ENCODE measurements at regions not wholly inside any gene's neighbourhood (a gene's known extent, or its start where the extent isn't known, plus 50 kb on each side); places are given as distances from the start of the nearest gene placed in this dataset.
A peak's percentile ranks its signal among the peaks of the same experiment; 100 is the strongest.

DNA sequence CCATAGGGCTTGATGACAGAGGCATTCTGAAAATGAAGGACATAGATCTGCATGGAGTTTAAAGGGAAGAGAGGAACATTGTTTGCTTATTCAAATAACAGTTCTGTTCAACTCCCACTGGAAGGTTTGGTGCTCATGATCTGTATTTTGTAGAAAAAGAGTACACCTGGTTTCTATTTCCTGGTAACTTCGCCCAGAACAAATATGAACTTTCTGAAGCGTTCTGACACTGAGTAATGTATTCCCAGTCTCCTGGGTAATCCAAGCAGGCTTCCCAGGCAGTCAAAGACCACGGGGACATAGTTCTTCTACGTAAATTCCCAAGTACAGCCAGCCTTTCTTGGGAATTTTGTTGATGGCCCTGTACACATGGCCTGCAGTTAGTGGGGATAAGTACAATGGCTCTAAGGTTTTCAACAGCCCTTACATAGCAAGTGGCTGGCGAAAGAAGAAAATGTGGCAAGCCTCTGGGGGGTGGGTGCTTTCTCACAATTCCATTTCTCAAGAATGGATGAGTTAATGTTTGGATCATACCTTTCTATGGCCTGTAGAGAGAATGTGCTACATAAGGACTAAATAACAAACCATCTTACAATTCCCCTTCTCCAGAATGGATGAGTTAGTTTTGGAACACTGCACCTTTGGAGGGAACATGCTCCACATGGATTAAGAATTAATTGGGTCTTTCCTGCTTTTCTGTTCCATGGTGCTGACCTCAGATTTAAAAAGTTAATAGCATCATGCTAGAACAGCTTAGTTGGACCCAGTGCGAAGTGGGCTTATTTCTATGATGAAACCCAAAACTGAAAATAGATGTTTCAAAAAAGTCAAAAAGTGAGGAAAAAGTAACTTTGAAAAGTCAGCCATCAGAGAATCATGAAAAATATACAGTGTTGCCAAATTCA, 52.7 kb downstream of the COL6A6 start:
- no peak for DNase-seq

DNA sequence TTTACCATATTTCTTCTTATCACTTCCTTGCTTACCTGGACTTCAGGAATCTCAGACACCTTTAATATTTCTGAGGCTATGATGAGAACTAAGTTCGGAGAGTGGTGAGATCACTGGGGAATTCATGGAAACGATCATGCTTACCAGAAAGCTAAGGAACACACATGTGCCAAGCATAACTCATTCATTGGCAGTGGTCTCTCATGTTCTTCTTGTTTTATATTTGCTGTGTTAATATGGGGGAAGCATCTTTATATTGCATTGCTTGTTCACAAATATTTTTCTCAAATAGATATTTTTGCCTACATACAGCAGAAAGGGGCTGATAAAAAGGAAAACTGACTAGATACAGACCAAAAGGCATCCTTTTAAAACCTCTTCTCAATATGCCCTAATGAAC, 55.8 kb downstream of the COL6A6 start:
- no peak for DNase-seq

DNA sequence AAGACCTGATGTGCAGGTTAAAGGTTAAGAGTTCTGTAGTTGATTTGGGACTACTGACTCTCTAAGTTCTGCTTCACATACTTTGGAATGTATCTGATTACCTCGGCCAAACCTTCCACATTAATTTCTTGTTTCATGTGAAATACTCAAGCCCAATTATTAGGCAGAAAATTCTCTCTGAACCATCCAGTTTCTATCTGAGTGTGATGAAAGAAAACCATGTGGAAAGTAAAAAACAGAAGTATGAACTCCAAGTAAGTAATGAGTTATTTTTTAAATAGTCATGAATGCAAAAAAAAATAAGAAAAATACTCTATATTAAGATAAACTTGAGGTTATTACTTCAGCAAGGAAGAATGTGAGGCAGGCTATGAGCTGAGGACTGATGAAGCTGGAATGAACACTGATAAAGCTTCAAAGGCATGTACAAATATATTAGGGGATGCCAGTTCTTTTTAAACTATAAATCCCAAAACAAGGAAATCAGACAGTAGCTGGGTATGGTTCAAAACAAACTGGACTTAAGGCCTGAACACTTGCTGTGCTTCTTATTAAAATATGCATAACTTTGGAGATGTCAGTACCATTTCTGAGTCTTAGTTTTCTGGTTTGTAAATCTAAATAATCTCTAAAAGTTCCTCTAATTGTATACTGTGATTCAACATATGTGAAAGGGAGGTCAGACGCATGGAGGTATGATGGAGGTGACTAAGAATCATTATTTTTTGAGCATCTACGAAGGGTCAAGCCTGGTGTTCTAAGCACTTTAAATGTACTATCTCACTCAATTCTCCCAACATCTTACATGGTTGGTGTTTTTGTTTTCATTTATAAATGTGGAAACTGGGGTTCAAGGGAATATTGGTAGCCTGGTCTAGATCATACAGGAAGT, 59.6 kb downstream of the COL6A6 start:
- peak; percentile 71 for DNase-seq

DNA sequence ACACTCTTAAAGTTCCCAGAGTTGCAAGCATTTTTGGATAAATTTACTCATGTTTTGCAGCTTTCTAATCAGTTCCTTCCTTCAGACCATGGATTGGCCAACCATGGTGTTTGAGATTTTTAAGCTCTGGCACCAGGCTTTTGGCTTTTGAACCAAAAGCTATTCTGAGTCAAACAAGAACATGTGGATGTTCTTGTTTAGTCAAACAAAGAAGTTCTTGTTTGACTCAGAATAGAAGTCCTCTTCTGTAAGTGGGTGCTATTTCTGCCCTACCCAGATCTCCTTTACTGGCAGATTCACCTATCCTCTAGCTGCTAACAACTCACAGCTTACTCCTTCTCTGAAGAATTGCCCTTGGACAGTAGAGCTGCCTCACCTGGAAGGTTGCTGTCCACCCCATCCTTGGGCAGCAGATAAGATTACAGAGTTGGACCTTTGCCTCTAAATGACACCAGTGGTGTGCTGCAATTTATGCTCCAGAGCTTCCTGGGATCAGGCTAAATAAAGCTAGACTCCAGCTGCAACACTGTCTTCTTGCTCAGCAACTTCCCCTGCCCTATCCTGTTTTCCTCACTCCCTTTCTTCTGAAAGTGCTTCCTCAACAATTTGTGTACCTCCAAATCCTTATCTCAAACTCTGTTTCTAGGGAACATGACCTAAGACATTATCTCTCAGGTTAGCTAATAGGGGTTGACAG, 65.6 kb downstream of the COL6A6 start:
- no peak for DNase-seq

DNA sequence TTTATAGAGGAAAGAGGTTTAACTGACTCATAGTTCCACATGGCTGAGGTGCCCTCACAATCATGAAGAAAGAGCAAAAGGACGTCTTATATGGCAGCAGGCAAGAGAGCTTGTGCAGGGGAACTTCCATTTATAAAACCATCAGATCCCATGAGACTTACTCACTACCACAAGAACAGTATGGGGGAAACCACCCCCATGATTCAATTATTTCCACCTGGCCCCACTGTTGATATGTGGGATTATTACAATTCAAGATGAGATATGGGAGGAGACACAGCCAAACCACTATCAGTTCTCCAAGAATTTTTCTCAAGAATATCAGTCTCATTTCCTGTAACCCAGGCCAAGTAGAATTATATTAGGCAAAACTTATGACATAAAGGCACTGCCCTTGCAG, 77.8 kb downstream of the COL6A6 start:
- peak; percentile 75 for DNase-seq

DNA sequence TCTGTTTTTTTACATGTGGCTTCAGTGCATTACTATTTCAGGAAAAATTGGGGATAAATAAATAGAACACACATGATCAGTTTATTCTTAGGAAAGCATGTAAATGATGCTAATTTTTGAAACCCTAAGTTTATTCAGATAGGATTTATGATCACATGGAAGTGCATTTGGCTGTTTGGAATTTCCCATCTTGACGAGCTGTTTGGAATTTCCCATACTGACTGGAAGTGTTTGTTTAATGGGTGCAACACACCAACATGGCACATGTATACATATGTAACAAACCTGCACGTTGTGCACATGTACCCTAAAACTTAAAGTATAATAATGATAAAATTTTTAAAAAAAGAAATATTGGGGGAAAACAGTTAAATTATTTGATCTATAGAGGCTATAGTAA, 79.5 kb downstream of the COL6A6 start:
- no peak for DNase-seq

DNA sequence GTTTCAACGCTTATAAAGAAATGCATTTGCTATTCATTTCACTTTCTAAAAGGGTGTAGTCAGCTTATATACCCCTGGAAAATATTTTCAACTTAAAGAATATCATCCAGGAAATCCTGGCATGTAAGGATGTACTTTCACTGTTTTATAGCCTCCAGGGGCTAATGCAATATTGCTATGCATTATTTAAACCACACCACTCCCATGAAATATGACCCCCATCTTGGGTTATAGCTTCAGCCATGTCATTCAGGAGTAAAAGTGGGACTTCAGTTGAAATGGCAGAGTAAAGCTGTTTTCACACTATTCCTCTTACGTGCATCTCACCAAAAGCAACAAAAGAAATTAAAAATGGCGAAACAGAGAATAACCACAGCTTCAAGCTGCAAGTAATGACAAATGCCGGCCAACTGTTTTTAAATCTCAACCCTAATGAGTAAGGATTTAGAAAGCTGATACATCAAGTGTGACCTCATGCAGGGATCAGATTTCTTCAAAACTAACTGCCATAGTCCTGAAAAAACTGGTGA, 84.5 kb downstream of the COL6A6 start:
- peak; percentile 52 for DNase-seq

DNA sequence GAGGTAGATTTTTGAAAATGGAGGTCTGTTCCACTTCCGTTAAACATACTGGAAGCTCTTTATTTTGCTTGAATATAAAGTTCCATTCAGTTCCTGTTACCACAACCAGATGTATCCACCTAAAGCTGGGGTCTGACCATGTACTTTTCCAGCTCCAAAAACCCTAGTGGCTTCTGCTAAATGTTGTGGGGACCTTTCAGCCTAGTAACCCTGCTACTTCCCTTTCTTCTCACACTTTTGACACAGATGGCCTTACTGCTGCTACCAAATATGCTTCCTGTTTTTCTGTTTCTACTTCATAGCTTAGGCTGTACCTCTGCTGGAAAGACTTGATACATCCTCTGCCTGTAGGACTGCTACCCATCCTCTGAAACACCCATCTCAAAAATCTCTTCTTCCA, 87.8 kb downstream of the COL6A6 start:
- no peak for DNase-seq

DNA sequence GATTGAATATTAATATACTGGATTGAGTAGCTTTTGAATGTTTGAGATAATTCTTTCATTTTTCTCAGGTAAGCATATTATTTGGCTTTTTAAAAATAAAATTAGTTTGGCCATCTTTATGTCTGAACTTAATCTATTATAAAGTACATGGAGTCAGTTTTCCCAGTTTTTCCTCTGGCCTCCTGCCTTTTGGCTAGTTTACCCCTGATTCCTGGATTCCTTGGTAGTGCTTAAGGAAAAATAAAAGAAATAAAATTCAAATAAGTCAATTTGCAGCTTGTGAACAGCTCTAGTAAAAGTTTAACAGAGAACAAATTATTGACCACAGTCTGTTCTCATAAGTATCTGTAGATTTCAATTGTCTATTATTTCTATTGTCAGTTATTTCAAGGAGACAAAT, 89.4 kb downstream of the COL6A6 start:
- DNase-seq = no peak

DNA sequence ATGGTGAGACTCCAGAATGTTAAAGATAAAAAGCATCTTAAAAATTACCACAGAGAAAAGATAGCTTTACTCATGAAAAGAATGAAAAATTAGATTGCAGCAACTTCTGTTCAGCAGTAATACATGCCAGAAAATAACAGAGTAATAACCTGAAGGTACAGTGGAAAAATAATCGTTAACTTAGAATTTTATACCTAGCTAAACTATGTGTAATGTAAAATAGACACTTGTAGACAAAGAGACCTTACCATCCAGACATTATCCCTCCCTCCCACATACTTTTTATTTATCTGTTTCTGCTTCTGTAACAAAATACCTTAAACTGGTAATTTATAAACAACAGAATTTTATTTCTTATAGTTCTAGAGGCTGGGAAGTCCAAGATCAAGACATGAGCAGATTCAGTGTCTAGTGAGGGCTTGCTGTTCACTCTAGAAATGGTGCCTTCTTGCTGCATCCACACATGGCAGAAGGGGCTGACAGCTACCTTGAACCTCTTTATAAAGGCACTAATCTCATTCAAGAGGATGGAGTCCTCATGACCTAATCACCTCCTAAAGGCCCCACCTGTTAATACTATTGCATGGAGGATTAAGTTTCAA, 90.7 kb downstream of the COL6A6 start:
- DNase-seq = no peak

DNA sequence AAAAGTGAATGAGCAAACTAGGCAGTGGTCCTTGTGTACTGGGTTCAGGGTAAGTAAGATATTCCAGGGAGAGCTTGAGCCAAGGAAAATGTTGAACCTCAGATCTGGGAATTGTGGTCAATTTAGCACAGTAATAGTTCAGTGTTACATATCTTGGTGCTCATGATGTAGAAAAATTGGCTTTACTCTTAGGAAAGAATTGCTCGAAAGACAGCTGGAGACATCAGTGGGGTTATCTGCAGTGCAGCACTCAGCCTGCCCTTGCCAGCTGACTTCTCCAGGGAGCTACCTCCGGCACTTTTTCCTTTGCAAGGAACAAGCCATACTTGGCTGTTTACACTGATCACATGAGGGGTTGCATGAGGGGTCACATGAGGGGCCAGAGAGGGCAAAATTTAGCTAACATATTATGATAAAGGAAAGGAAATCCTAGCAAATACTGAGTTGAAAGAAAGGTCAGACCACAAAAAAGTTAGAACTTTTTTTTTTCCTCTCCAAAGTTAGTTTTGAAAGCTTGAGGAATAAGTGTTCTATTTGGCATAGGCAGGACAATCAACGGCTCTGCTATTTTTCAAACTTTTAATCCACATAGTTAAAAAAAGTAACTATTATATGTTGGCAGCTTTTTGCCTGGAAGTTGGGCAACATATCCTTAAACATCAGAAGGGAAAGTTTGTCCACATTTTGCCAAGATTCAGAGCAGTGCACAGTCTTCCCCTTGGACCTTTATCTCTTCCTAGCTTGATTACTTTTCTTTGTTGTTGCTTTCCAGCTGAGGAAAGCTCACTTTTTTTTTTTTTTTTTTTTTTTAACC, 92.4 kb downstream of the COL6A6 start:
- no peak for DNase-seq

DNA sequence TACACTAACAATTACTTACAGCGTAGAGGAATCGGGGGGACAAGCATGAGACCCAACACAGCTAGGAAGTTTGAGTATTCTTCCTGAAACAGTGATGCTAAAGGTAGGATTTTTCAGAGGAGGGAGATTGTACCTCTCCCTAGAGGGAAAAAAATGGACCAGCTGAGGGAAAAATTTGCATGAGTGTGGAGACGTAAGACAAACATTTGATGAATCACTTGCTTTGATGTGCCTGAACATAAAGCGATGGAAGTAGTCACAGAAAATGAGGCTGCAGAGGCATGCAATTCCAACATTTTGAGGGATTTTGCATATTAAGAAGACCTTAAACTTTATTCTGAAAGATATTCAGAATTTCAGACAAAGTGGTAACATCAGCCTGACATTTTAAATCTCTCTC, 102.2 kb downstream of the COL6A6 start:
- no peak for DNase-seq

DNA sequence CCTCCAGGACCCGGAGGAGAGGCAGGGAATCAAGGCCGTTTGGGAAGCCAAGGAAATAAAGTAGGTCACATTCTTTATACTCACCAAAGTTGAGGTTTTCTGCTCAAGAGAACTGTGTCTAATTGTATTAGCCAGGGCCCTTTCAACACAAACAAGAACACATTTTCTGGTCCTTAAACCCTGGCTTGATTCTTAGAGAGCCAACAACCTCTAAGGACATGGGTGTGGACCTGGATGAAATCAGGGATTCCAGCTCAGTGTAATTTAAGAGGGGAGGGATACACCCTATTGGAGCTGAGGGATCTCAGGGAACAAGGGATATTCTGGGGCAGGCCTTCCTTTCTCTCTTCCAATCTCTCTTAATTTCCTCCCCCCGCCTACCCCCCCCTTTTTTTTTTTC, 104.8 kb downstream of the COL6A6 start:
- no peak for DNase-seq

DNA sequence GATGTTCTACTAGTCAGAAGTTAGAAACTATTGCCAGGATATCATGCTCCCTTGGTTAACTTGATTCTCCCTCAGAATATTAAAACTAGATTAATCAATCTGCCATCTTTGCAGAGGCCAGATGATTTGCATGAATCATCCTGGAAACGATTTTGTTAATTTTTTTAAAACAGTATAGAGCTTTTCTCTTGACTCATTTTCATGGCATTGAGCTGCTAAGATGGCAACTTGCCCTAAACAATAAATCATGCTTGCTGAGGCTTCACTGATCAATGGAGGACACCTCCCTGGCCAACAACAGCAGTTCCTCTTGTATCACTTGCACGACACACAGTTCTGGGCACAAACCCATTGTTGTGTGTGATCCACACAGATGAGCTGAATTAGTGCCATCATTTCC, 109.1 kb downstream of the COL6A6 start:
- peak; percentile 74 for DNase-seq

DNA sequence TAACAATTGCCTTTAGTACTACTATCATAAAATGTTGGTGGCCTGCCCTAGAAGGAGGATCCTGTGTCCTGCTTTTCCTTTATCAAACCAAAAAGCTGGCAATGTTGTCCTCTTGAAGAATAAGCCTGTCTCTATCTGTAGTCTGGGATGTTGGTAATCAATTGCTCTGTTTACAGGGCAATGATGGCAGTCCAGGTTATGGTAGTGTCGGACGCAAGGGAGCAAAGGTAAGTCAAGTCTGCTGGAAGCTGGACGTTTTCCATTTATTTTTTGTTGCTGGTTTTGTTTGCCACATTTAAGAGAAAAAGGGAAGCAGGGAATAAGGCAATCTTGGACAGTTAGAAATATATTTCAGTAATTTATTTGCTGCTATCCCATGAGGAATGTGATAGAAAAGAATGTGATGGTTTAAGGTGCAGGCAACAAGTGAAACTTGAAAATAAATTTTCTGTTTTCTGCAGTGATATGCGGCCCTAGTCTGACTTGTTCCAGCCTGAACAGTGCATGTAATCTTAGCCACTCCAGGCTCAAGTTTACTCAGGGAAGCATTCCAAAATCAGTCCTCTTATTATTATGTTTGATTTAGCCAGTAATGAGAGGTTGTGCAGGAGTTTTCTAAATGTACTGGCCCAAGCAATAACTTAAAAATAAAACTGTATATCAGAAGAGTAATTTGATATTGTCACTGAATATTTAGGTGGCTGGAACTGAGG, 110.3 kb downstream of the COL6A6 start:
- no peak for DNase-seq

DNA sequence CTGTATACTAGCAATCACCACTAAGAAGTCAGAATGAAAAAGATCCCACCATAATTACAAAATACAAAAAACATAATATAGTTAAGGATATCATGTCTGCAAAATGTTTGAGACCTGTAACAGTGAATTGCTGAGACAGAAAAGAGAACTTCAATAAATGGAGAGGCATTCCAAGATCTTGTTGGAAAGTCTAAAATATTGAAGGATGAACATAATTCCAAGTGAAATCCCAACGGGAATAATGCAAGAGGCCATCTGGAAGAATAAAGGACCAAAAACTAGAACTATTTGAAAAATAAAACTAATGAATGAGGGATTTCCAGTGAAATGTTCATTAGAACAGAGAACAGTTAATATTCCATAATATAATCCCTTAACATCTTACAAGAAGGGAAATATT, 110.9 kb downstream of the COL6A6 start:
- no peak for DNase-seq
